Right lung (tissue), 2 donors: ENCODE measurements at regions not wholly inside any gene's neighbourhood (a gene's known extent, or its start where the extent isn't known, plus 50 kb on each side); places are given as distances from the start of the nearest gene placed in this dataset.
"Not testable (repeated sequence)": the region's sequence is repeated elsewhere in the genome, so short reads cannot be mapped to it uniquely, and the experiment has no call there.

Experiments
- DNase-seq, 2 donors: peaks; one replicate each; pipeline ENCODE4 v3.0.0-alpha.2; 2013

- DNase-seq, result no peak
Measured at GRCh38 chr15:26261413-26261812, 398.3 kb upstream of the ATP10A start.

- peak; percentile 3 to 23 for DNase-seq
Measured at GRCh38 chr15:26260517-26261133, 397.5 kb upstream of the ATP10A start.

DNA sequence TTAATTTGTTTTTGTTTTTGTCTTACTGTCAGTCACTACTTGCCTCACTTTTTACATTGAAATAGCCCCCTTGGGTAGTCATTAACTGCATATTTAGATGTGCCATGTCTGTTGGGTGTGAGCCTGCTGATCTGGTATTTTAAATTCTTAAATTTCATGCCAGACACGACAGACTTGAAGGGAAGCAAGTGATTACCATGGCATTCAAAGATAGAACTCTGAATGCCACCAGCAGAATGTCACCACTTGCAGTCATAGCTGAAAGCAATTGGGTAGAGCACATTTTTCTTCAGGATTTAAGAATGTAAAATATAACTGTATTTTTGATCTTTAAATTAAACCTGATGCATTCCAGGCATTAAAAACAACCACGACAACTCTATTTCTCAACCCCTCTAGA lies 396.5 kb upstream of the ATP10A start:
- DNase-seq, result no peak

- DNase-seq, result not testable (repeated sequence)
Measured at GRCh38 chr15:26244782-26245181, 381.7 kb upstream of the ATP10A start.

DNA sequence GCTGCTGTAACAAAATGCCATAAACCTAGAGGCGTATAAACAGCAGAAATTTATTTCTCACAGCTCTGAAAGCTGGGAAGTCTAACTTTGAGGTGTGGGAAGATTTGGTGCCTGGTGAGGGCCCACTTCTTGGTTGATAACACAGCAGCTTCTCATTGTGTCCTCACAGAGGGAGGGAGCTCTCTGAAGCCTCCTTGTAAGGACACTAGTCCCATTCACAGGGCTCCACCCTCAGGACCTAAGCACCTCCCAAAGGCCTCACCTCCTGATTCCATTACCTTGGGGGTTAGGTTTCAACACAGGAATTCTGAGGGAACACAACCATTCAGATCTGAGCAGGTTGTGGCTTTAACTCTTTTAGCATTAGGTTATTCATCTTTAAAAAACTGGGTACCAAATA lies 380.3 kb upstream of the ATP10A start:
- no peak for DNase-seq

DNA sequence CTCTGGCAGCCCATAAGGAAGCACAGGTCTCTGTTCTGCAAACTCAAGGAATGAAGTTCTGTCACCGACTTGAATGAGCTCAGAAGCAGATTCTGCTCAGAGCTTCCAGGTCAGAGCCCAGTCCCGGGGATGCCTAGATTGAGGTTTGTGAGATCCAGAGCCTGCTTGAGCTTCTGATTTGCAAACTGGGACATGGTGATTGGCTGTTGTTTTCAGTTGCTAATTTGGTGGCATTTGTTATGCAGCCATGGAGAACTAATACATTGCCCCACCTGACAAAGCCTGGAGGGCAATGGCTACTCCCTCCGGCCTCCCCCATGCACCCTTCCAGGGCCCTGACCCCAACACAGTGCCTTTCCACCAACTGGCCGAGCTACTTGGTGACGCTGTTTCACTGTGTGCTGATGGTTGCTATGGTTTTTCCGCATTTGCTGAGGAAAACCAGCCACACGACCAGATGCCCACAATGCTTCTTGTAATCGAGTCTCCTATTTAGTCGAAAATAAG lies 379.5 kb upstream of the ATP10A start:
- no peak for DNase-seq

DNA sequence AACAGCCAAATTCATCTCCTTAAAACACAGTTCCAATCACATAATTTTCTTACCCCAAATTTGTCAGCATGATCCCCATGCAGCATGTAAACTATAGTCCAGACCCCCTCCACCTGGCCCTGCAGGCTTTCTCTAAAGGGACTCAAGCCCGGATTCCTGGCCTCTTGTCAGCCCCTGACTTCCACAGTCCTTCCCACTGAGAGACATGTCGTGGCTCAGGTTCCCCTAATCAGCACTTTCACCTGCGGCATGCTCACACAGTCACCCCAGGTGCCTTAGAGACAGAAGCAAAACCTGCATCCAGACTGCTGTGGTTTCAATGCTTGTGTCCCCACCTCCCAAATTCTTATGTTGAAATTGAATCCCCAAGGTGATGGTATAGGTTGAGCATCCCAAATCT lies 372.7 kb upstream of the ATP10A start:
- no peak for DNase-seq

- no peak for DNase-seq
Measured at GRCh38 chr15:26234976-26235767, 372.0 kb upstream of the ATP10A start.

- DNase-seq, result no peak
Measured at GRCh38 chr15:26232691-26233090, 369.6 kb upstream of the ATP10A start.

- DNase-seq, result no peak
Measured at GRCh38 chr15:26231096-26231495, 368.0 kb upstream of the ATP10A start.

- DNase-seq, result no peak
Measured at GRCh38 chr15:26224266-26224665, 361.1 kb upstream of the ATP10A start.

DNA sequence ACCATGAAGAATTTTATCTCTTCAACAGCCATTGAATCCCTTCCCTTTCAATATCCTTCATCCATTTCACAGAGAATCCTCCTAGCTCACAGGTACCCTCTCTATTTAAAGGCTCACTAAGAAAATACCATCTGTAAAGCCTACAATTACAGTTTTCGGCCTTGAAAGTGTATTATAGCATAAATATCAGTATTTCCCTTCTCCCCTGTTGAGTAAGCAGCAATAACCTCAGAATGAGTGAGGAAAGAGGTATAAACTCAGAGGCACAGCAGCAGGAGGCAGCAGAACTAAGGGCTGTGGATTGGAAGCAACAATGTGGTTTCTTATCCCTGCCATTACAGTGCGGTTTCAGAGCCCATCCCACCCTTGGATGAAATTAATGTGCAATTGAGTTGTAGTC lies 360.6 kb upstream of the ATP10A start:
- DNase-seq, result no peak

DNA sequence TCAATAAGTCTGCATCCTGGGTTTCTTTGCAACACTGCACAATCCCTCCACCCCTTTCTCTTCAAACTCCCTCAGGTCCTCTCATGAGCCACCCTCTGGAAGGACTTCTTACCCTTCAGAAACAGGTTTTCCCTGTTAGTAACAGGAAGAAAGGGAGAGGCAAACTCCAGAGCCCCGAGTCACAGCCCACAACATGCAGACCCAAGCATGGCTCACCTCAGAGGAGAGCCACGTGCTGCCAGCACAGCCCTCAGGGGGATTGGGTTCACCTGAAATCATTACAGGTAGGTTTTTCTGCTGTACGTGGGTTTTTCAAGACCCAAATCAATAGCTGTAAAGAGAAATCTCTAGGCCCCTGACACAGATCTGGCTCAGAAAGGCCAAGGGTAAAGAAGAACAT lies 359.7 kb upstream of the ATP10A start:
- DNase-seq, result no peak

DNA sequence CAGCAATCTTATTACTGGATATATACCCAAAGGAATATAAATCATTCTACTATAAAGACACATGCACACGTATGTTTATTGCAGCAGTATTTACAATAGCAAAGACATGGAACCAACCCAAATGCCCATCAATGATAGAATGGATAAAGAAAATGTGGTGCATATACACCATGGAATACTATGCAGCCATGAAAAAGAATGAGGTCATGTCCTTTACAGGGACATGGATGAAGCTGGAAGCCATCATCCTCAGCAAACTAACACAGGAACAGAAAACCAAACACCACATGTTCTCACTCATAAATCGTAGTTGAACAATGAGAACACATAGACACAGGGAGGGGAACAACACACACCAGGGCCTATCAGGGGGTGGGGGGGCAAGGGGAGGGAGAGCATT lies 353.9 kb upstream of the ATP10A start:
- DNase-seq, result not testable (repeated sequence)

- DNase-seq, result no peak
Measured at GRCh38 chr15:26214290-26214689, 351.2 kb upstream of the ATP10A start.

DNA sequence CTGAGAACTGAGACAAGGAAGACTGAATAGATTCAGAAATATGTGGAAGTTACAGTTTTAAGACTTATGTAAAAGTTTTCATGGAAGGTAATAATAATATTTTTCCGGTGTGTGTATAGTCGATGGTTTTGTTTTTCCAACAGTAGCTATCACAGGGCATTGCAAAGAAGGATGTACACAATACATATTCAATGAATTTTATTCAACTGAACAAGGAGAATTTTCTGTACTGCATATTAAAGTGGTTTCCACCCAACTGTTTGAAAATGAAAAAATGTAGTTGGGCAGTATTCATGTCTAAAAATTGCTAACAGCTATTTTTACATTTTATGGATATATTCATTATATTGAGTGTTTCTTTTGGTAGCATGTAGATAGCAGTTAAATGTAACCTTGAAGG lies 350.3 kb upstream of the ATP10A start:
- no peak for DNase-seq

GRCh38 chr15:26212109-26212508 lies 349.0 kb upstream of the ATP10A start:
- no peak for DNase-seq

- no peak for DNase-seq
Measured at GRCh38 chr15:26210980-26211379, 347.9 kb upstream of the ATP10A start.

DNA sequence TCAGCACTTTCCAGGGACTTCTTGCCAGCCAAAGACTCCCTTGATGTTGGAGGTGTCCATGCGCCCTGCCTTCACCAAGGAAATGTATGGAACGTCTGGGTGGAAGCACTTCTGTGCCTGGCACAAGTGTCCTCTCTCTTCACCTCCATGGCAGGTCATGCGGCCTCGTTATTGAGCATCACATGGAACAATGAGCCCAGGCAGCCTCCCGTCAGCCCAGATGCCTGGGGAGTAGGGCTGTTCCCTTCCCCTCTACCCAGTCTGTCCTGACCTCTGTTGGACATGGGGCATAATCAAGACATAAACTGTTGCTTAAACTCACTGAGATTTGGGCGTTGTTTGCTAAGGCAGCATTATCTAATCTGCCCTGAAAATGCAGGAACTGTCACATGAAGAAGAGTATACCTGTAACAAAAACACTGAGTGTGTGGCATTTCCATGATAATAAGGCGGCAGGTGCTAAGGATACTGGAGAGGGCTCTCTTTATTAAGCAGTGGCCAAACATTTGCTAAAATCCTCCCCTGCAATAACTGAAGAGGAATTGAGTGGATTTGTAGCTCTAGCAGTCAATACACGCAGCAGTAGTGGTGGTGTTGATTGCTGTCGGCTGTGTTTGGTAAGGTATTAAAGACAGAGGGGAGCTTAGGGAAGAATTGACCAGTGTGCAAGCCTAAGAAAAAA lies 338.2 kb upstream of the ATP10A start:
- DNase-seq, result no peak

DNA sequence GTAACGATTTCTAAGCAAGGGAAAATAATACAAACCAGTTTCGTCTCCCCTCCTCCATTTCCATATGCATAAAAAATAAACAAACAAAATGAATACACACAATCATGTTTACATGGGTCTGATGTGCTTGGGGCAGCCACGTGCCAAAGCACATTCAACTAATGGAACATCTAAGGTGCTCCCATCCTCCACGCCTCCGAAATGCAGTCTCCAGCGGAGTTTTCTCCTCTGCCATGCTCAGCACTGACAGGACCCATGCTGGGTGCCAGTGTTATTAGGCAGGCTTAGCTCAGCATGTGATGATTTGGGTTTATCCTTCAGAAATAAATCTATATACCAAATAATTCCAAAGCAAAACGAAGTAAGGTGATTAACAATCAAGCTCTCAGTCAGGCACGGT lies 337.3 kb upstream of the ATP10A start:
- no peak for DNase-seq

GRCh38 chr15:26197719-26198118 lies 334.6 kb upstream of the ATP10A start:
- no peak for DNase-seq

- no peak for DNase-seq
Measured at GRCh38 chr15:26197060-26197459, 333.9 kb upstream of the ATP10A start.

DNA sequence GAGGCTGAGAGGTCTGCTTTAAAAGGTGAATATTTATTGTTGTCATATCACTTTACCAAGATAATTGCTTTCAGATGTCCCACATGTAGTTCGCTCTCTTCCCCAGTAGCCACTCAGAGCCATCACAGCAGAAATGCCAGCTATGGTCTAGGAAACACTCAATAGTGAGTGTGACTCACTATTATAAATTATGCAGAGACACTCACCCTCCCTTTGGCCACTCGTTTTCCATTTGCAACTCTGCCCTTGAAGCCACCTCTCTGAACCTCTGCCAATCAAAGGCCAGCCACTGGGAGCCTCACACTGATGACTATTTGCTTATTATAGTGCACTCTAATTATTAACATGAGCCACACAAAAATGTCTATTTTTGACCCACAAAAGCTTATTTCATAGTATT lies 328.1 kb upstream of the ATP10A start:
- no peak for DNase-seq
